GM23338 (cell line): ENCODE measurements at regions not wholly inside any gene's neighbourhood (a gene's known extent, or its start where the extent isn't known, plus 50 kb on each side); places are given as distances from the start of the nearest gene placed in this dataset.

ENCODE experiments used
- EZH2phosphoT487 ChIP-seq: fragments of 200-600 bp; sonication (generic); IDR thresholded peaks from one replicate; pipeline ENCODE4 v1.8.1; 2018; ENCODE audit warnings: antibody characterized with exemption; ENCODE audit not compliant: unreplicated experiment
- JUNB ChIP-seq: IDR thresholded peaks from one replicate; pipeline ENCODE4 v1.6.1; 2016; ENCODE audit warnings: antibody characterized with exemption; ENCODE audit not compliant: unreplicated experiment
- POLR2AphosphoS5 ChIP-seq: IDR thresholded peaks from 2 replicates; pipeline ENCODE4 v1.6.1; 2016; ENCODE audit warnings: antibody characterized with exemption, low read depth
- REST ChIP-seq: IDR thresholded peaks from one replicate; pipeline ENCODE4 v1.6.1; 2018; ENCODE audit warnings: antibody characterized with exemption; ENCODE audit not compliant: unreplicated experiment
- ZNF114 ChIP-seq: fragments of 250-450 bp; sonication (Bioruptor Pico); IDR thresholded peaks from 2 replicates; pipeline ENCODE4 v1.5.0; 2020; ENCODE audit warnings: mild to moderate bottlenecking, moderate library complexity

- TF ChIP-seq REST (no peak), EZH2phosphoT487 (no peak), ZNF114 (CRISPR knock-in tag) (no peak), JUNB (no peak), POLR2AphosphoS5 (no peak)
Measured at GRCh38 chr7:41754046-41754445, 51.2 kb upstream of the INHBA start (continued).
